ENCODE measurements at regions not wholly inside any gene's neighbourhood (a gene's known extent, or its start where the extent isn't known, plus 50 kb on each side); places are given as distances from the start of the nearest gene placed in this dataset.

DNA sequence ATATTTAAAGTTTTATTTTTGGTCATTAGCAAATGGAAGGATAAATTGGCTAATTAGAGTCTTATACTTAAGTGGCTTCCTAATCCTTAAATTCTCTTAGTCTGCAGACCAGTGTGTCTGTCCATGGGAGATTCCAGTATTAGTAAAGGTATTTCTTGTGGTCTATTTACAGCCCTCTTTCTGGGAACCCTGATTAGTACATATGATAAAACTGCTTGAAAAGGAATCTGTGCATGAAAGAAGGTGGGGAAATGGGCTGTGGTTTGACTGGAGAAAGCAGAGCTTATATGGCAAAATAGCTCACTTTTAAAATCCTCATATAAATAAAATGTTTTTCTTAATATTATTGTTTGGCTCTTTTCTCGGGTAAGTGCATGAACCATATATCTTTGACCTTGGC, 124.5 kb upstream of the RHOBTB1 start:
- no peak for DNase-seq
- WGBS, 4 donors = 21 to 37% (median 27%) methylated on average over 1 of the region's 1 CpG
- no peak overlapping the region for H3K4me3 ChIP-seq
- H3K27me3 ChIP-seq = no peaks in the 10 kb centered on the region
- intact Hi-C loops (cut with DNase I) = no loop called here
- H3K4me1 ChIP-seq (replicated peaks in 1 of 2) = peaks cover 16 to 22% of the 10 kb centered on the region in 2 donors
- TF ChIP-seq, protein P1, sequence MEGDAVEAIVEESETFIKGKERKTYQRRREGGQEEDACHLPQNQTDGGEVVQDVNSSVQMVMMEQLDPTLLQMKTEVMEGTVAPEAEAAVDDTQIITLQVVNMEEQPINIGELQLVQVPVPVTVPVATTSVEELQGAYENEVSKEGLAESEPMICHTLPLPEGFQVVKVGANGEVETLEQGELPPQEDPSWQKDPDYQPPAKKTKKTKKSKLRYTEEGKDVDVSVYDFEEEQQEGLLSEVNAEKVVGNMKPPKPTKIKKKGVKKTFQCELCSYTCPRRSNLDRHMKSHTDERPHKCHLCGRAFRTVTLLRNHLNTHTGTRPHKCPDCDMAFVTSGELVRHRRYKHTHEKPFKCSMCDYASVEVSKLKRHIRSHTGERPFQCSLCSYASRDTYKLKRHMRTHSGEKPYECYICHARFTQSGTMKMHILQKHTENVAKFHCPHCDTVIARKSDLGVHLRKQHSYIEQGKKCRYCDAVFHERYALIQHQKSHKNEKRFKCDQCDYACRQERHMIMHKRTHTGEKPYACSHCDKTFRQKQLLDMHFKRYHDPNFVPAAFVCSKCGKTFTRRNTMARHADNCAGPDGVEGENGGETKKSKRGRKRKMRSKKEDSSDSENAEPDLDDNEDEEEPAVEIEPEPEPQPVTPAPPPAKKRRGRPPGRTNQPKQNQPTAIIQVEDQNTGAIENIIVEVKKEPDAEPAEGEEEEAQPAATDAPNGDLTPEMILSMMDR (IDR thresholded peaks at IDR 0.05) = no peak
- TF ChIP-seq POLR2A (IDR thresholded peaks at IDR 0.05) = no peak
- H3K36me3 ChIP-seq (replicated peaks in 1 of 2) = no peaks in the 10 kb centered on the region
- no peaks in the 10 kb centered on the region for H3K9me3 ChIP-seq (replicated peaks in 1 of 3)
- no peak overlapping the region for H3K27ac ChIP-seq

DNA sequence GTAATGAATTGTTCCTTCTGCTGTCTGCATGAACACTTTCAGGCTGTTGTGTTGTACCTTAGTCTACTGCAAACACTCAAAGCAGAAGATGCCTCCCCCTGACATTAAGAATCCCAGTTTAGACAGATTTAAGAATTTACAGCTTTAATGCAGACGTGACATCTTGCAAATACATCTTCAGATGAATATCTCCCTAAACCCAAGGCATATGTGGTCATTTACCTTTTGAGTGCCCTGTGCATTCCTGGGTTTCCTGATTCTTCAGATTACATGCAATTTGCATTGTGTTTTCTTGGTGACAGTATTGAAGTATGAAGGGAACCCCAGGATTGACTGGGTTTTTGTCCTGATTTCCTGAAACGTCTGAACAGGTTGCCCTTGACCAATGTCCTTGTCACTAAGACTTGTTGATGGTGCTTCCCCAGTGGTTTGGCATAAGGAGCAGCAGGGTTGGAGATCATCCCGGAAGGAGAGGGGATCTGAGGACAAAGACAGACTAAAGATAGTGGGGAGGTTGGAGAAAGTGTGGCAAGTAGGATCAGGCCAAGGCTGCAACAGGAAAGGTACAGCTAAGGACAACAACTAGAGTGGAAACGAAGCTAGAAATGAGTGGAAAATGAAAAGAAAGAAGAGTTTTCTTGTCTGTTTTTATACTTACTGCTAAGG, 123.8 kb upstream of the RHOBTB1 start:
- no peaks in the 10 kb centered on the region for H3K9me3 ChIP-seq (replicated peaks in 1 of 3)
- intact Hi-C loops (cut with DNase I) = no loop called here
- TF ChIP-seq, protein P1 (IDR thresholded peaks at IDR 0.05) = no peak
- no peak for TF ChIP-seq POLR2A (IDR thresholded peaks at IDR 0.05)
- H3K27ac ChIP-seq = no peak overlapping the region
- WGBS, 4 donors = 32 to 42% (median 32%) methylated on average over 4 of the region's 4 CpGs
- peaks cover 16 to 27% of the 10 kb centered on the region in 2 donors for H3K4me1 ChIP-seq (replicated peaks in 1 of 2)
- peak in 4 of 7 donors; percentile 15 to 53 (median 18) for DNase-seq
- H3K27me3 ChIP-seq = no peaks in the 10 kb centered on the region
- no peak overlapping the region for H3K4me3 ChIP-seq
- H3K36me3 ChIP-seq (replicated peaks in 1 of 2) = no peaks in the 10 kb centered on the region

DNA sequence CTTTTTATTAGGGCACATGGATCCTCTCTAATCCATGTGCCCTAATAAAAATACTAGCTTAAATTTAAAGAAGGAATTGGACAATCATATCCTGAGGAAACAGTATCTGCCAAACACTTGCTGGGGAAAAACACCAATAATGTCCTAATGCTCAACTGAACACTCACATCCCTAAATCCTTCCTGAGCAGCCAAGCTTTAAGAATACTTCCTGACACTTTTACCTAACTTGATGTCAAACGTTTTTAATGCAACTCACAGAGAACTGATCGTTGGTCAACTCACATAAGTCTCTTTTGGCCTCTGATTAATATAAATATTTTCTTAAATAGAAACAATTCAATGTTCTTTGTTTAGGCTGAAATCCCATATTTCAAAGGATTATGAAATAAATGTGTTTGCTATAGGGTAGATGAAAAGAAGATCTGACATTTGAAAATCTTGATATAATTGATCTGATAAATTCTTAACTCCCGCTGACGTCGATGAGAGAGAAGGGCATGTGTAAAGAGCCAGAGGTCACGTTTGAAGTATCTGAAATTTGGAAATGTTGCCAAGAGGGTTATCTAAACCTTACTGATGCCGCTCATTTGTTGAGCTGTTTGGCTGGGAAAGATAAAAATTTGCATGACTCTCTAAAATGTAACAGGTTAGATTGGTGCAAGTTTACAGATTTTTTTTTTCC, 122.8 kb upstream of the RHOBTB1 start:
- DNase-seq = peak in 1 of 7 donors; percentile 21
- no peak overlapping the region for H3K27ac ChIP-seq
- H3K9me3 ChIP-seq (replicated peaks in 1 of 3) = no peaks in the 10 kb centered on the region
- H3K27me3 ChIP-seq = no peaks in the 10 kb centered on the region
- peaks cover 16 to 30% of the 10 kb centered on the region in 2 donors for H3K4me1 ChIP-seq (replicated peaks in 1 of 2)
- 26 to 31% (median 28%) methylated on average over 7 of the region's 7 CpGs for WGBS, 4 donors
- intact Hi-C loops (cut with DNase I) = no loop called here
- no peaks in the 10 kb centered on the region for H3K36me3 ChIP-seq (replicated peaks in 1 of 2)
- H3K4me3 ChIP-seq = no peak overlapping the region
- no peak for TF ChIP-seq POLR2A (IDR thresholded peaks at IDR 0.05)
- TF ChIP-seq, protein P1 (IDR thresholded peaks at IDR 0.05) = no peak

DNA sequence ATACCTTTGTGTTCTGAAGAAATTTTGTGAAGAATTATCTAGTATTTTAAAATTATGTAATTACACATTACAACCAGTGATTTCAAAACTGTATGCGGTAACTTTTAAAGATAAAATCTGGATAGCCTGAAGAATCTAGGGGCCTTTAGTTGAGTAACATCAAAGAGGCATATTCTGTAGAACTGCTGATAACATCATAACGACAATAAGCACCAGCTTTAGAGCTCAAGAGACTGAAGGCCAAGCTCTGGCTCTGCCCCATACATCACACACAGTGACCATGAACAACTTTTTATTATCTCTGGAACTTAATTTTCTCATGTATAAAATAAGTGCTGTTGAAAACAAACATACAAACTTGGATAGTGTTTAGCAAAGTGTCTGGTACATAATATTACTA, 121.1 kb upstream of the RHOBTB1 start:
- intact Hi-C loops (cut with DNase I) = no loop called here
- TF ChIP-seq POLR2A (IDR thresholded peaks at IDR 0.05) = no peak
- TF ChIP-seq, protein P1 (IDR thresholded peaks at IDR 0.05) = no peak
- Histone ChIP-seq H3K4me3 (no peak overlapping the region), H3K27me3 (no peaks in the 10 kb centered on the region), H3K27ac (no peak overlapping the region), H3K36me3 (replicated peaks in 1 of 2) (no peaks in the 10 kb centered on the region), H3K4me1 (replicated peaks in 1 of 2) (peaks cover 16 to 30% of the 10 kb centered on the region in 2 donors), H3K9me3 (replicated peaks in 1 of 3) (no peaks in the 10 kb centered on the region)
- DNase-seq = peak in 1 of 7 donors; percentile 14
- WGBS, 4 donors = 34 to 55% (median 47%) methylated on average over 2 of the region's 2 CpGs
